ENCODE measurements at regions not wholly inside any gene's neighbourhood (a gene's known extent, or its start where the extent isn't known, plus 50 kb on each side); places are given as distances from the start of the nearest gene placed in this dataset.

GRCh38 chrX:97841544-97842179, 958.0 kb downstream of the RPA4 start:
- peaks cover 35% of the 10 kb centered on the region for H3K9me3 ChIP-seq (ENCODE audit: control insufficient read depth, insufficient read depth, low read length)
- H3K4me1 ChIP-seq (ENCODE audit: control insufficient read depth, insufficient read depth, low read length): peaks cover 12% of the 10 kb centered on the region
- no peak overlapping the region for H3K4me3 ChIP-seq (ENCODE audit: low read depth, low read length)
- H3K27ac ChIP-seq (ENCODE audit: low read depth, low read length): no peak overlapping the region
- H3K27me3 ChIP-seq (ENCODE audit: control insufficient read depth, insufficient read depth, low read length): no peaks in the 10 kb centered on the region
- H3K36me3 ChIP-seq (ENCODE audit: control insufficient read depth, insufficient read depth, low read length): no peaks in the 10 kb centered on the region
- no peak overlapping the region for H3K9ac ChIP-seq (ENCODE audit: low read depth, low read length)

DNA sequence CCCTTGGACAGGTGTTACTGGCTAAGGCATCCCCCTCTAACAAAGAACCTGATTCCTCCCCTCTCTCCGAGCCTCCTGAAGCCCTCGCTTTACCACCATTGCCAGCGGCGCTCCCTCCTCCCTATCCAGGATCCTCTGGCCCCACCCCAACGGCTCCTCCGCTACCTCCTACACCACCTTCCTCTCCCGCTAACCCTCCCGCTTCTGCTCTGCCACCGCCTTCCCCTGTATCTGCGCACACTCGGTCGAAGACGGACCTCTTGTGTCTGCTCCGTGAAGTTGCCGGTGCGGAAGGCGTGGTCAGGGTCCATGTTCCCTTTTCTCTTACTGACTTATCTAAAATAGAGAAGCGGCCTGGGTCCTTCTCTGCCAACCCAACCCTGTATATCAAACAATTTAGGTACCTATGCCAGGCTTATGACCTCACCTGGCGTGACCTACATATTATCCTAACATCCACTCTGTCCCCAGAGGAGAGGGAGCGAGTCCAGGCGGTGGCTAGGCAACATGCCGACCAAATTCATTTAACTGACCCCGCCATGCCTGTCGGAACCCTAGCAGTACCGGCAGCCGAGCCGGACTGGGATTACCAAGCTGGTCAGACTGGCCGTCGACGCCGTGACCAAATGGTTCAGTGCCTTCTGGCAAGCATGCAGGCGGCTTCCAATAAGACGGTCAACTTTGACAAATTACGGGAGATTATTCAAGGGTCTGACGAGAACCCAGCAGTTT, 958.9 kb downstream of the RPA4 start:
- no peak overlapping the region for H3K27ac ChIP-seq (ENCODE audit: low read depth, low read length)
- H3K9me3 ChIP-seq (ENCODE audit: control insufficient read depth, insufficient read depth, low read length): peaks cover 41% of the 10 kb centered on the region
- H3K4me3 ChIP-seq (ENCODE audit: low read depth, low read length): no peak overlapping the region
- H3K9ac ChIP-seq (ENCODE audit: low read depth, low read length): no peak overlapping the region
- H3K36me3 ChIP-seq (ENCODE audit: control insufficient read depth, insufficient read depth, low read length): no peaks in the 10 kb centered on the region
- peaks cover 6% of the 10 kb centered on the region; the same call in 1 of the 2 replicates for H3K4me1 ChIP-seq (ENCODE audit: control insufficient read depth, insufficient read depth, low read length)
- no peaks in the 10 kb centered on the region for H3K27me3 ChIP-seq (ENCODE audit: control insufficient read depth, insufficient read depth, low read length)

- Histone ChIP-seq H3K4me3 (ENCODE audit: low read depth, low read length) (no peak overlapping the region), H3K36me3 (ENCODE audit: control insufficient read depth, insufficient read depth, low read length) (no peaks in the 10 kb centered on the region), H3K27me3 (ENCODE audit: control insufficient read depth, insufficient read depth, low read length) (no peaks in the 10 kb centered on the region), H3K4me1 (ENCODE audit: control insufficient read depth, insufficient read depth, low read length) (no peaks in the 10 kb centered on the region), H3K9ac (ENCODE audit: low read depth, low read length) (no peak overlapping the region), H3K9me3 (ENCODE audit: control insufficient read depth, insufficient read depth, low read length) (peaks cover 47% of the 10 kb centered on the region), H3K27ac (ENCODE audit: low read depth, low read length) (no peak overlapping the region)
Observed at GRCh38 chrX:97843200-97843811, 959.6 kb downstream of the RPA4 start.

DNA sequence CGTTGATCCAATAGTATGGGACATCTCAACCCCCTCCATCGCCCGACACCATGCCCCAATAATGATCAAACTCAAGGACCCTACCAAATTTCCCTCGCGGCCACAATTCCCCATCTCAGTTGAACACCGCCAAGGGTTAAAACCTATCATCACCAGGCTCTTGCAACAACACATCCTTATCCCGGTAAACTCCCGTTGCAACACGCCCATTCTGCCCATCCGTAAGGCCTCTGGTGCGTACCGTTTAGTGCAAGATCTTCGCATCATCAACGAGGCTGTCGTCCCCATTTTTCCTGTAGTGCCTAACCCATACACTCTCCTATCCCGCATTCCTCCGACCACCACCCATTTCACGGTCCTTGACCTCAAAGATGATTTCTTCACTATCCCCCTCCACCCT, 960.5 kb downstream of the RPA4 start:
- Histone ChIP-seq H3K9me3 (ENCODE audit: control insufficient read depth, insufficient read depth, low read length) (peaks cover 51% of the 10 kb centered on the region), H3K27me3 (ENCODE audit: control insufficient read depth, insufficient read depth, low read length) (no peaks in the 10 kb centered on the region), H3K4me3 (ENCODE audit: low read depth, low read length) (no peak overlapping the region), H3K4me1 (ENCODE audit: control insufficient read depth, insufficient read depth, low read length) (no peaks in the 10 kb centered on the region), H3K27ac (ENCODE audit: low read depth, low read length) (no peak overlapping the region), H3K9ac (ENCODE audit: low read depth, low read length) (no peak overlapping the region), H3K36me3 (ENCODE audit: control insufficient read depth, insufficient read depth, low read length) (no peaks in the 10 kb centered on the region)

GRCh38 chrX:97844943-97845342, 961.2 kb downstream of the RPA4 start:
- no peaks in the 10 kb centered on the region for H3K27me3 ChIP-seq (ENCODE audit: control insufficient read depth, insufficient read depth, low read length)
- no peak overlapping the region for H3K9ac ChIP-seq (ENCODE audit: low read depth, low read length)
- H3K9me3 ChIP-seq (ENCODE audit: control insufficient read depth, insufficient read depth, low read length): peaks cover 51% of the 10 kb centered on the region
- H3K36me3 ChIP-seq (ENCODE audit: control insufficient read depth, insufficient read depth, low read length): no peaks in the 10 kb centered on the region
- H3K4me3 ChIP-seq (ENCODE audit: low read depth, low read length): no peak overlapping the region
- no peak overlapping the region for H3K27ac ChIP-seq (ENCODE audit: low read depth, low read length)
- no peaks in the 10 kb centered on the region for H3K4me1 ChIP-seq (ENCODE audit: control insufficient read depth, insufficient read depth, low read length)

DNA sequence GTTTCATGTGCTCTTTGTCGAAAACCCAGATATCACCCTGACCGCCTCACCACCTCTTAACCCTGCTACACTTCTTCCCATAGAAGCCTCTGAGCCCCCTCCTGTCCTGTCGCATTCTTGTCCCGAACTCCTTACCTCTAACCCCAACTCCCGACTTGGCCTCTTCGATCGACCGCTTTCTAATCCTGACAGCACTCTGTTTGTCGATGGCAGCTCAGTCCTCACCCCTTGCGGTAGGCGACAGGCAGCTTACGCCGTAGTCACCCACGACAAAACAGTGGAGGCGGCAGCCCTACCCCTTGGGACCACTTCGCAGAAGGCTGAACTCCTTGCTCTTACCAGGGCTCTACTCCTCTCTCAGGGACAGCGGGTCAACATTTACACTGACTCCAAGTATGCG, 961.7 kb downstream of the RPA4 start:
- Histone ChIP-seq H3K9ac (ENCODE audit: low read depth, low read length) (no peak overlapping the region), H3K27me3 (ENCODE audit: control insufficient read depth, insufficient read depth, low read length) (no peaks in the 10 kb centered on the region), H3K4me1 (ENCODE audit: control insufficient read depth, insufficient read depth, low read length) (no peaks in the 10 kb centered on the region; the same call in 1 of the 2 replicates), H3K27ac (ENCODE audit: low read depth, low read length) (no peak overlapping the region), H3K4me3 (ENCODE audit: low read depth, low read length) (no peak overlapping the region), H3K9me3 (ENCODE audit: control insufficient read depth, insufficient read depth, low read length) (peaks cover 51% of the 10 kb centered on the region), H3K36me3 (ENCODE audit: control insufficient read depth, insufficient read depth, low read length) (no peaks in the 10 kb centered on the region)

DNA sequence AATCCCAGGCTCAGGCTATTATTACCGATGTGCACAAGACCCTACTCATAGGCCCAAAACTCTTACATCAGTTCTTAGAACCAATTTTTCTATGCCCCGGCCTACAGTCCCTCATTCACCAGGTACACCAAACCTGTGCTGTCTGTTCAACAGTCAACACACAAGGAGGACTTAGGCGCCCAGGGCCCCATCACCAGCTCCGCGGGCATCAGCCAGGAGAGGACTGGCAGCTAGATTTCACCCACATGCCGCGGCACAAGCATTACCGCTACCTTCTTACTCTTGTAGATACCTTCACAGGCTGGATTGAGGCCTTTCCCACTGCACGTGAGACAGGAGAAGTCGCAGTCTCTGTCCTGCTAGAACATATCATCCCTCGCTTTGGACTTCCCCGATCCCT, 962.5 kb downstream of the RPA4 start:
- H3K9me3 ChIP-seq (ENCODE audit: control insufficient read depth, insufficient read depth, low read length): peaks cover 51% of the 10 kb centered on the region

GRCh38 chrX:97846718-97847237, 963.1 kb downstream of the RPA4 start:
- no peak overlapping the region for H3K9ac ChIP-seq (ENCODE audit: low read depth, low read length)

More for the DNA sequence above, 962.5 kb downstream of the RPA4 start:
- no peak overlapping the region for H3K4me3 ChIP-seq (ENCODE audit: low read depth, low read length)
- H3K4me1 ChIP-seq (ENCODE audit: control insufficient read depth, insufficient read depth, low read length): no peaks in the 10 kb centered on the region; the same call in 1 of the 2 replicates
- no peaks in the 10 kb centered on the region for H3K36me3 ChIP-seq (ENCODE audit: control insufficient read depth, insufficient read depth, low read length)
- no peak overlapping the region for H3K9ac ChIP-seq (ENCODE audit: low read depth, low read length)
- H3K27me3 ChIP-seq (ENCODE audit: control insufficient read depth, insufficient read depth, low read length): no peaks in the 10 kb centered on the region
- H3K27ac ChIP-seq (ENCODE audit: low read depth, low read length): no peak overlapping the region

GRCh38 chrX:97847885-97848679, 964.4 kb downstream of the RPA4 start:
- H3K4me3 ChIP-seq (ENCODE audit: low read depth, low read length): no peak overlapping the region
- no peak overlapping the region for H3K27ac ChIP-seq (ENCODE audit: low read depth, low read length)
- no peaks in the 10 kb centered on the region; the same call in 1 of the 2 replicates for H3K4me1 ChIP-seq (ENCODE audit: control insufficient read depth, insufficient read depth, low read length)
- H3K9me3 ChIP-seq (ENCODE audit: control insufficient read depth, insufficient read depth, low read length): peaks cover 44% of the 10 kb centered on the region
- no peaks in the 10 kb centered on the region for H3K27me3 ChIP-seq (ENCODE audit: control insufficient read depth, insufficient read depth, low read length)
- H3K36me3 ChIP-seq (ENCODE audit: control insufficient read depth, insufficient read depth, low read length): no peaks in the 10 kb centered on the region
- no peak overlapping the region for H3K9ac ChIP-seq (ENCODE audit: low read depth, low read length)

More at GRCh38 chrX:97846718-97847237, 963.1 kb downstream of the RPA4 start:
- no peaks in the 10 kb centered on the region for H3K27me3 ChIP-seq (ENCODE audit: control insufficient read depth, insufficient read depth, low read length)
- H3K36me3 ChIP-seq (ENCODE audit: control insufficient read depth, insufficient read depth, low read length): no peaks in the 10 kb centered on the region
- H3K27ac ChIP-seq (ENCODE audit: low read depth, low read length): no peak overlapping the region
- H3K9me3 ChIP-seq (ENCODE audit: control insufficient read depth, insufficient read depth, low read length): peaks cover 50% of the 10 kb centered on the region
- H3K4me1 ChIP-seq (ENCODE audit: control insufficient read depth, insufficient read depth, low read length): no peaks in the 10 kb centered on the region; the same call in 1 of the 2 replicates
- H3K4me3 ChIP-seq (ENCODE audit: low read depth, low read length): no peak overlapping the region

DNA sequence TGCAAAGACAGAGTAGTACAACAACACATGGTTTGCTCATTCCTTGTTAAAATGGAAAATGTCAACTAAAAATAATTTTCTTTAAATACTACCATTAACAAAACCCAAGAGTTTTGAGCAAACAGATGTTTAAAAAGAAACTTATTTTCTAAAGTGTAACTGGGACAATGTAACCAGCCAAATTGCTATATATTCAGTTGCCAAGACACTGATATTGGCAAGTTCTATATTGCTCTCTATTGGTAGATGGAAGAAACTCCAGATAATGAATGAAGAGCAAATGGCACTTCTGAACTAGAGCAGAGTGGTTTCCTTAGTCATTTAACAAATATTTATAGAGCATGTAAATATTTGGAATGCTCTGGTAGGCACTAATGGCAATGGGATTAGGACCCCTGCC, 966.2 kb downstream of the RPA4 start:
- Histone ChIP-seq H3K9me3 (ENCODE audit: control insufficient read depth, insufficient read depth, low read length) (peaks cover 26% of the 10 kb centered on the region), H3K4me1 (ENCODE audit: control insufficient read depth, insufficient read depth, low read length) (no peaks in the 10 kb centered on the region; the same call in 1 of the 2 replicates), H3K27ac (ENCODE audit: low read depth, low read length) (no peak overlapping the region), H3K27me3 (ENCODE audit: control insufficient read depth, insufficient read depth, low read length) (no peaks in the 10 kb centered on the region), H3K9ac (ENCODE audit: low read depth, low read length) (no peak overlapping the region), H3K4me3 (ENCODE audit: low read depth, low read length) (no peak overlapping the region), H3K36me3 (ENCODE audit: control insufficient read depth, insufficient read depth, low read length) (no peaks in the 10 kb centered on the region)
